ENCODE measurements at regions not wholly inside any gene's neighbourhood (a gene's known extent, or its start where the extent isn't known, plus 50 kb on each side); places are given as distances from the start of the nearest gene placed in this dataset.
"Not testable (repeated sequence)": the region's sequence is repeated elsewhere in the genome, so short reads cannot be mapped to it uniquely, and the experiment has no call there.

DNA sequence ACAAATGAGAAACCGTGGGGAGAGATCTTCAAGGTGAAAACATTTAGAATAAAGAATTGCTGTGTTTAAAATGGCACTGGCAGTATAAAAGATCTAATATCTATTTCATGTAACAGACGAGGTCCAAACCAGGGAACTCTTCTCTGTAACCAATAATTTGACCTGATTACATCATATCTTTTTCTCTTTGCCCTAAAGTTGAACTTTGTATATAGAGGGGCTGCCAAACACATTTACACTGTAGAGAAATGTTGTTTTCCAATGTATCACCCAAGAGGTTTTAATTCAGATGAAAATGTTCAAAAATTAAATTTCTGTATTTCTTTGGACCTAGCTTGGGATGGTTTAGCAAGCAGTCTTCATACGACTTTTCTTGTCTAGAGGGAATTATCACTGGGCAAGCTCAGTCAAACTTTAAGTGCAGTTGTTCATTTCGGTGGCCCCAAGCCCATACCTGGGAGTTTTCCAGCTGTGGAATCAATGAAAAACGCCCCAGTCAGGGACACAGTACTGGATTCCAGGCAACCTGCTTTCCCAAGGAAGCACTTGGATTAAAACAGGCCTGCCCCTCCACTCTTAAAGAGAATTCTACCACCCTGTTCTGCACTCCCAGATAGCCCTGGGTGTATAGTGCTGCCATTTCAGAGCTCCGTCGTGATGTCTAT lies 208.5 kb upstream of the FN1 start:
- Mint-ChIP-seq H3K9me3 (peaks cover under 1% of the 10 kb centered on the region), H3K27me3 (peaks cover 4 to 14% of the 10 kb centered on the region in 2 donors), H3K4me1 (ENCODE audit: low read depth in 2 of 2) (no peaks in the 10 kb centered on the region)

DNA sequence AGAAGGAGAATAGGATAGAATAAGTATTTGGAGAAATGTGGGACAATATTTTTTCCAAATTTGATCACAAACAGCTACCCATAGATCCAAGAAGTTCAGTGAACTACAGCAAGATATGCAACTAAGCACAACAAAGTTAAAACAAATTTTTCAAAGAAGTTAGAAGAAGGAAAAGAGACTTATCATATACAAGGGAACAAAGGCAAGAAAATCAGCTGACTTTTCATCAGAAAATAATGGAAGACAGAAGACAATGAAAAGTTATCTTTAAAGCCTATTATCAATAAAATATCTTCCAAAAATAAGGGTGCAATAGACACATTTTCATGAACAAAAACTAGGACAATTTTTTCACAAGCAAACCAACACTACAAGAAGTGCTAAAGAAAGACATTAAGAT lies 202.8 kb upstream of the FN1 start:
- H3K27ac Mint-ChIP-seq = no peak overlapping the region
- peaks cover 7 to 20% of the 10 kb centered on the region in 2 donors for H3K27me3 Mint-ChIP-seq
- H3K36me3 Mint-ChIP-seq = peaks cover 14% of the 10 kb centered on the region
- peaks cover 17% of the 10 kb centered on the region for H3K9me3 Mint-ChIP-seq
- ATAC-seq (no peak), DNase-seq (ENCODE audit: low spot score) (no peak)
- no peaks in the 10 kb centered on the region for H3K4me1 Mint-ChIP-seq (ENCODE audit: low read depth in 2 of 2)
- H3K4me3 Mint-ChIP-seq = no peak overlapping the region

More for the DNA sequence above, 208.5 kb upstream of the FN1 start:
- H3K27ac Mint-ChIP-seq = no peak overlapping the region
- no peak overlapping the region for H3K4me3 Mint-ChIP-seq
- ATAC-seq (no peak), DNase-seq (ENCODE audit: low spot score) (no peak)
- H3K36me3 Mint-ChIP-seq = no peaks in the 10 kb centered on the region

DNA sequence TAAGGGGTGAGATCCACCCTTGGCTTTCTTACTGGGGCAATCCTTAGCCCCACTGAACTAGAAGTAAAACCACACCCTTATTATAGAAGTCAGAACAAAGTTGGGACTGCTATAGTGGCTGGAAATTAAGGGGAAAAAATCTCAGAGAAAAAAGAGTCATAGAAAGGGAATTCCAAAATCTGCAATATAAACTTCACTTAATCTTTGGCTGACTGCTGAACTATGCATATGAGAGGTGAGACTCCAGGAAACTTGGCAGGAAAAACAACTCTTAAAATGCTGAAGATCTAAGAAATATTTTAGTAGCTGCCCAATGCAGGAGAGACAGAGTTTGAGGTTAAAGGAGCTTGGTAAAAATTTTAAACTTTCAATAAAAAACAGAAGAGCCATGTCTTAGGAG lies 201.8 kb upstream of the FN1 start:
- peaks cover 25% of the 10 kb centered on the region for H3K9me3 Mint-ChIP-seq
- H3K4me1 Mint-ChIP-seq (ENCODE audit: low read depth in 2 of 2) = no peaks in the 10 kb centered on the region
- no peak overlapping the region for H3K4me3 Mint-ChIP-seq
- no peak overlapping the region for H3K27ac Mint-ChIP-seq
- ATAC-seq (no peak), DNase-seq (ENCODE audit: low spot score) (no peak)
- H3K27me3 Mint-ChIP-seq = peaks cover 6 to 20% of the 10 kb centered on the region in 2 donors
- peaks cover 24% of the 10 kb centered on the region for H3K36me3 Mint-ChIP-seq

DNA sequence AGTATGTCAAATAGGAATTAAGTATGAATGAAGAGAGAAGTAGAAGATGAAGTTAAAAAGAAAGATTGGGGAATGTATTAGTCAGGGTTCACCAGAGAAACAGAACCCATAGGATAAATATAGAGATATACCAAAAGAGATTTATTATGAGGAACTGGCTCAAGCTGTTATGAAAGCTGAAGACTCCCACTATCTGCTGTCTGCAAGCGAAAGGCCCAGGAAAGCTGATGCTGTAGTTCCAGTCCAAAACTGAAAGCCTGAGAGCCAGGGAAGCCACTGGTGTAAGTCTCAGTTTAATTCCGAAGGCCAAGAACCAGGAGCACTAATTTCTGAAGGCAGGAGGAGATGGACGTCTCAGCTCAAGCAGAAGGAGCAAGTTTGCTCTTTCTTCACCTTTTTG lies 200.9 kb upstream of the FN1 start:
- Mint-ChIP-seq H3K4me3 (no peak overlapping the region), H3K27me3 (peaks cover 3 to 20% of the 10 kb centered on the region in 2 donors), H3K9me3 (peaks cover 28% of the 10 kb centered on the region), H3K27ac (no peak overlapping the region), H3K4me1 (ENCODE audit: low read depth in 2 of 2) (no peaks in the 10 kb centered on the region), H3K36me3 (peaks cover 26% of the 10 kb centered on the region)
- no peak for ATAC-seq
- DNase-seq (ENCODE audit: low spot score) = no peak

DNA sequence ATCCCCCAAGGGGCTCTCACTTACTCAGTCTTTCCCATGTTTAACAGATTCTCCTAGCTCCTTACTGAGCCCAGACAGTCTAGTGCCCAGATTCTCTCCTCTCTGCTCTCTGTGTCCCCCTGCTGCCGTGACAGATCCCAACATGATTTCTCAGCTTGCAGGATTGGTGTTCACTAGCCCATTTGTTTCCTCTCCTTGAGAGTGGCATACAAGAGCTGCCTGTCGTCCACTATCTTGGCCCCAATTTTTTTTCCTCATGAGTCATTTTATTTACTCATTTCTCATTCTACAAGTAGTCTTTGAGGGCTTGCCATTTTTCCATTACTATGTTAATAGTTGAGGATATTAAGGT lies 199.9 kb upstream of the FN1 start:
- ATAC-seq (no peak), DNase-seq (ENCODE audit: low spot score) (no peak)
- H3K9me3 Mint-ChIP-seq = peaks cover 28% of the 10 kb centered on the region
- H3K27me3 Mint-ChIP-seq = peaks cover 3 to 14% of the 10 kb centered on the region in 2 donors
- H3K4me1 Mint-ChIP-seq (ENCODE audit: low read depth in 2 of 2) = no peaks in the 10 kb centered on the region
- H3K27ac Mint-ChIP-seq = no peak overlapping the region
- no peak overlapping the region for H3K4me3 Mint-ChIP-seq
- peaks cover 26% of the 10 kb centered on the region for H3K36me3 Mint-ChIP-seq

DNA sequence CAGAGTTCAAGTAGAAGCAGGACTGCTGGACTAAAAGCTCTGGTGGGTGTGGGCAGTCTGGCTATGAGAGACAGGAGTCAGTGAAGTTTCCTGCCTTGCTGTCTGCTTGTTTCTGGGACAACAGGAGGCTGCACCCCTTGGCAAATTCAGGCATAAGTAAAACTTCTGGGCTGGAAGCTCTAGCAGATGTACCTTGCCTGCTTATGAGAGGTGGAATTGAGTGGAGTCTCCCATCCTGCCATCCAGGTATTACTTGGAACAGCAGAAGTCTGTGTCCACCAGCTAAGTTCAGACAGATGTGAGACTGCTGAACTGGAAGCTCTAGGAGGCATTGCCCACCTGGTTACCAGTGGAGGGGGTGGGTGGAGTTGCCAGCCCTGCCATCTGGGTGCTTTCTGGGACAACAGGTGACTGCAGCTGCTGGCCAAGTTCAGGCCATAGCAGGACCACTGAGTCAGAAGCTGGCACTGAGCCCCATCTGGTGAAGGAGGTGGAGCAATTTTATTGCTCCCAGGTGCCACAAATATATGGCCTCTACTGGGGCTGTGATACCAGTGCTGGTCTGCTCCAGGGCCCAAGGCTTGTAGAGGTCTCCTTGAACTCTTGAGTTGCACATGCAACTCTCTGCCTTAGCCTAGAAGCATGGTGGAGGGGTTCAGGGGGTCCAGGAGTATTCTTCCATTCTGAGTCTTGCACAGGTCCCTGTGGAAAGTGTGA lies 199.4 kb upstream of the FN1 start:
- no peak for ATAC-seq
- H3K36me3 Mint-ChIP-seq = peaks cover 26% of the 10 kb centered on the region
- peaks cover 32% of the 10 kb centered on the region for H3K9me3 Mint-ChIP-seq
- no peaks in the 10 kb centered on the region for H3K4me1 Mint-ChIP-seq (ENCODE audit: low read depth in 2 of 2)
- no peak overlapping the region for H3K4me3 Mint-ChIP-seq
- no peak for DNase-seq (ENCODE audit: low spot score)
- H3K27ac Mint-ChIP-seq = no peak overlapping the region
- peaks cover 3 to 14% of the 10 kb centered on the region in 2 donors for H3K27me3 Mint-ChIP-seq

DNA sequence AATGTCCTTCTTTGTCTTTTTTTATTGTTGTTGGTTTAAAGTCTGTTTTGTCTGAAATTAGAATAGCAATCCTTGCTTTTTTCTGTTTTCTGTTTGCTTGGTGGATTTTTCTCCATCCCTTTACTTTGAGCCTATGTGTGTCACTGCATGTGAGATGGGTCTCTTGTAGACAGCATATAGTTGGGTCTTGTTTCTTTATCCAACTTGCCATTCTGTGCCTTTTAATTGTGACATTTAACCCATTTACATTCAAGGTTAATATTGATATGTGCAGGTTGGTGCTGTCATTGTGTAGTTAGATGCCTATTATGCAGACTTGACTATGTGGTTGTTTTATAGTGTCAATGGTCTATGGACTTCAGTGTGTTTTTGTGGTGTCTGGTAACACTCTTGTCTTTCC lies 197.5 kb upstream of the FN1 start:
- H3K4me3 Mint-ChIP-seq = no peak overlapping the region
- peaks cover 23% of the 10 kb centered on the region for H3K36me3 Mint-ChIP-seq
- no peak overlapping the region for H3K27ac Mint-ChIP-seq
- ATAC-seq = no peak
- peaks cover 25% of the 10 kb centered on the region for H3K9me3 Mint-ChIP-seq
- H3K4me1 Mint-ChIP-seq (ENCODE audit: low read depth in 2 of 2) = no peaks in the 10 kb centered on the region
- no peak for DNase-seq (ENCODE audit: low spot score)
- H3K27me3 Mint-ChIP-seq = peaks cover 3% of the 10 kb centered on the region in 2 donors

DNA sequence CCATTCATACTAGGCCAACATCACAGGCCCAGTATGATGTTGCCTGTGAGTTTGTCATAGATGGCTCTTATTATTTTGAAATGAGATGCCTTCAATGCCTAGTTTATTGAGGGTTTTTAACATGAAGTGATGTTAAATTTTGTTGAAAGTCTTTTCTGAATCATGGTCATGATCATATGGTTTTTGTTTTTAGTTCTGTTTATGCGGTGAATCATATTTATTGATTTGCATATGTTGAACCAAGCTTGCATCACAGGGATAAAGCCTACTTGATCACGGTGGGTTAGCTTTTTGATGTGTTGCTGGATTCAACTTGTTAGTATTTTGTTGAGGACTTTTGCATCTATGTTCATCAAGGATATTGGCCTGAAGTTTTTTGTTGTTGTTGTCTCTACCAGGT lies 195.8 kb upstream of the FN1 start:
- peaks cover 3 to 14% of the 10 kb centered on the region in 2 donors for H3K27me3 Mint-ChIP-seq
- peaks cover 20% of the 10 kb centered on the region for H3K36me3 Mint-ChIP-seq
- no peak overlapping the region for H3K4me3 Mint-ChIP-seq
- H3K4me1 Mint-ChIP-seq (ENCODE audit: low read depth in 2 of 2) = no peaks in the 10 kb centered on the region
- no peak overlapping the region for H3K27ac Mint-ChIP-seq
- ATAC-seq (no peak), DNase-seq (ENCODE audit: low spot score) (no peak)
- H3K9me3 Mint-ChIP-seq = peaks cover 24% of the 10 kb centered on the region

DNA sequence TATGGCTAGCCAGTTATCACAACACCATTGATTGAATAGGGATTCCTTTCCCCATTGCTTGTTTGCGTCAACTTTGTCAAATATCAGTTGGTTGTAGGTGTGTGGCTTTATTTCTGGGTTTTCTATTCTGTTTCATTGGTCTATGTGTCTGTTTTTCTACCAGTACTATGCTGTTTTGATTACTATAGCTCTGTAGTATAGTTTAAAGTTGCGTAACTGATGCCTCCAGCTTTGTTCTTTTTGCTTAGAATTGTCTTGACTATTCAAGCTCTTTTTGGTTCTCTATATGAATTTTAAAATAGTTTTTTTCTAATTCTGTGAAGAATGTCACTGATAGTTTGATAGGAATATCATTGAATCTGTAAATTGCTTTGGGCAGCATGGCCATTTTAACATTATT lies 194.9 kb upstream of the FN1 start:
- ATAC-seq; H3K4me1 Mint-ChIP-seq (ENCODE audit: low read depth in 2 of 2); H3K27ac Mint-ChIP-seq; H3K4me3 Mint-ChIP-seq; DNase-seq (ENCODE audit: low spot score): not testable (repeated sequence)
- Mint-ChIP-seq H3K27me3 (peaks cover 3 to 19% of the 10 kb centered on the region in 2 donors), H3K36me3 (peaks cover 20% of the 10 kb centered on the region), H3K9me3 (peaks cover 19% of the 10 kb centered on the region)

DNA sequence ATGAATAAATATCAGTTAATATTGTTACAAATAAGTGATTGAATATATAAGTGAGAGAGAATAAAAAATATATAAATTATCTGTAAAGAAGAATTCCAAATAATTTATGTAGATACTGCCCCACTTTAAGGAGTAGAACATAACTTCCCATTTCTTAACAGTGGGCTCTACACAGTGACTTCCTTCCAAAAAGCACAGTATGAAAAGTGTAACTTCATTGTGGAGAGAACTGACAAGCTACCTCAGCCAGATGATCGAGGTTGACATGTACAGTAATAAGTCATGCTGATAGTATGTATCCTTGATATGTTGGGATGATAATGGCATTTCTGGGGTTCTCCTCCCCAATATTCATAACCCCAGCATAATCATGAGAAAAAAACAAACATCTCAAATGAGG lies 191.9 kb upstream of the FN1 start:
- Mint-ChIP-seq H3K9me3 (peaks cover 8% of the 10 kb centered on the region), H3K4me1 (ENCODE audit: low read depth in 2 of 2) (no peaks in the 10 kb centered on the region), H3K27ac (no peak overlapping the region), H3K4me3 (no peak overlapping the region), H3K36me3 (peaks cover 3% of the 10 kb centered on the region), H3K27me3 (peaks cover 3 to 19% of the 10 kb centered on the region in 2 donors)
- no peak for ATAC-seq
- no peak for DNase-seq (ENCODE audit: low spot score)

DNA sequence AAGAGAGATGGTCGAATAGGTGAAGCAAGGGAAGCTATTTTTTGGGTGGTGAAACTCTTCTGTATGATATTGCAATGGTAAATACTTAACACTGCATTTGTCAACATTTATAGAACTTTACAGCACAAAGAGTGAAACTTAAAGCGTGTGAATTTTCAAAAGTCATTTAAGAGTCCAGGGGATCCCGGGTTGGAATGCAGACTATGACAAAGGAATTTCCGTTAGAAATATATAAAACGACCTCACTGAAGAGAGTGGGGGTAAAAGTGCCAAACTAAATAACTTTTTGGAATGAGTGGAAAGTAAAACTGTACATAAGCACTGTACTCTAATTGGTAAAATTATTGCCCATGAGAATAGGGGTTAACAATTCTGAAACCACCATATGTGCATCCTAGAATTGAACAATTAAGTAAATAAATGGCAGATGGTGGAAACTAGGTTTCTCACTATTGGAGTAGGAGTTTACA lies 191.0 kb upstream of the FN1 start:
- H3K27ac Mint-ChIP-seq = no peak overlapping the region
- H3K4me3 Mint-ChIP-seq = no peak overlapping the region

DNA sequence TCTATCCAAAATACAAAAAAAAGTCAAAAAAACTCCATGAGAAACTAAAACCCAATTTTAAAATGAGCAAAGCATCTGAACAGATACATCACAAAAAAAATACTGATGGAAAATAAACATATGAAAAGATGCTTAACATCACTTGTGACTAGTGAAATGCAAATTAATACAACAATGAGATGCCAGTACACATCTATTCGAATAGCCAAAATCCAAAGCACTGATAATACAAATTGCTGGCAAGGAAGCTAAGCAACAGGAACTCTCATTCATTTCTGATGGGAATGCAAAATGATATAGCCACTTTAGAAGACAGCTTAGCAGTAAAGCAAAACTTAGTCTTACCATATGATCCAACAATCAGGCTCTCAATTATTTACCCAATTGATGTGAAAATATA lies 190.2 kb upstream of the FN1 start:
- H3K9me3 Mint-ChIP-seq = peaks cover 4% of the 10 kb centered on the region
- H3K4me1 Mint-ChIP-seq (ENCODE audit: low read depth in 2 of 2) = no peaks in the 10 kb centered on the region
- no peak overlapping the region for H3K4me3 Mint-ChIP-seq
- H3K27me3 Mint-ChIP-seq = peaks cover 7 to 21% of the 10 kb centered on the region in 2 donors
- no peak for ATAC-seq
- H3K27ac Mint-ChIP-seq = no peak overlapping the region
- DNase-seq (ENCODE audit: low spot score) = no peak
- no peaks in the 10 kb centered on the region for H3K36me3 Mint-ChIP-seq

More for the DNA sequence above, 191.0 kb upstream of the FN1 start:
- H3K36me3 Mint-ChIP-seq = no peaks in the 10 kb centered on the region
- no peaks in the 10 kb centered on the region for H3K4me1 Mint-ChIP-seq (ENCODE audit: low read depth in 2 of 2)
- H3K9me3 Mint-ChIP-seq = peaks cover 4% of the 10 kb centered on the region
- ATAC-seq (no peak), DNase-seq (ENCODE audit: low spot score) (no peak)
- peaks cover 4 to 19% of the 10 kb centered on the region in 2 donors for H3K27me3 Mint-ChIP-seq

DNA sequence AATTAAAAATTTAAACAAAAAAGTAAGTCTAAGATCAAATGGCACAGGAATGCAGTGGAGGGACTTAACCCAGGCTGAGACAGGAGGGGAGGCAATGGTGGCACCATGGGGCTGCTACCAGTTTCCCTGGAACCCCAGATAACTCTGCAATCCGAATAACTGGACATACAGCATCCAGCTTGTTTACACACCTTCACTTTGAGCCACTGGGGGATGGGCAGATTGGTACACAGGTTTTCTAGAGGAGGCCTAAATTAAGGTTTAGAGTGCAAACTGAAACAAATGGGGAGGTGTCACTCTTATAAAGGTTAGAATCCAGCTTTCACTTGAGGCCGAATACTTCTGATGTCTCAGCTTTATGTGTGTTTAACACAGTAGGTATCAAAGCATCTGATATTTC lies 189.3 kb upstream of the FN1 start:
- Mint-ChIP-seq H3K36me3 (no peaks in the 10 kb centered on the region), H3K27ac (no peak overlapping the region), H3K4me1 (ENCODE audit: low read depth in 2 of 2) (no peaks in the 10 kb centered on the region), H3K27me3 (peaks cover 15 to 26% of the 10 kb centered on the region in 2 donors), H3K9me3 (no peaks in the 10 kb centered on the region), H3K4me3 (no peak overlapping the region)
- DNase-seq (ENCODE audit: low spot score) (no peak), ATAC-seq (no peak)

DNA sequence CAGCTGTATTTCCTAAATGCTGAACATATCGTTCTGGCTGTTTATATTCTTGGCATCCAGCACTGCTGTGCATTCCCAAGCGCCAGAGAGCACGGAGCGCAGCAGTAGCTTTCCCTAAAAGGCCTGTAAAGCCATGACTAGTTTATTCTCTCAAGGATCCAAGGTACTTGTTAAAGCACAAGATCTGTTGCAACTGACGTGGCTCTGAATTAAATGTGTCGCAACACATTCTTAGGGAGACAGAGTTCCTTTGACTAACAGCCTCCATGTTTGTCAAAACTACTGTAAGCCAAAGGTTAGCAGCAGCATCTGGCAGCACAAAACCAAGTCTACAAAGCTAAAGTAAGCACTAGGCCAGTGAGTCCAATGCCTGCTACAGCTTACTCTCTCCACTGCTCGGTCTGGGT lies 188.6 kb upstream of the FN1 start:
- ATAC-seq = no peak
- peaks cover 19 to 26% of the 10 kb centered on the region in 2 donors for H3K27me3 Mint-ChIP-seq
- no peak overlapping the region for H3K4me3 Mint-ChIP-seq
- no peak for DNase-seq (ENCODE audit: low spot score)
- peaks cover 0 to 2% of the 10 kb centered on the region in 2 donors for H3K4me1 Mint-ChIP-seq (ENCODE audit: low read depth in 2 of 2)
- no peak overlapping the region for H3K27ac Mint-ChIP-seq
- H3K36me3 Mint-ChIP-seq = no peaks in the 10 kb centered on the region
- no peaks in the 10 kb centered on the region for H3K9me3 Mint-ChIP-seq
